GM12891 (cell line): ENCODE measurements at regions not wholly inside any gene's neighbourhood (a gene's known extent, or its start where the extent isn't known, plus 50 kb on each side); places are given as distances from the start of the nearest gene placed in this dataset.

Experiments used
- PAX5 ChIP-seq: IDR thresholded peaks from 2 replicates; pipeline ENCODE4 v1.6.1; 2011; ENCODE audit warnings: low read length, moderate library complexity, mild to moderate bottlenecking; ENCODE audit not compliant: insufficient read depth, severe bottlenecking
- POLR2A ChIP-seq: IDR thresholded peaks from 2 replicates; pipeline ENCODE4 v1.6.1; 2011; ENCODE audit warnings: low read depth, low read length, control low read depth
- POLR2AphosphoS5 ChIP-seq: IDR thresholded peaks from 2 replicates; pipeline ENCODE4 v1.6.1; 2011; ENCODE audit warnings: low read depth, low read length, control low read depth
- SPI1 ChIP-seq: IDR thresholded peaks from 2 replicates; pipeline ENCODE4 v1.6.1; 2011; ENCODE audit warnings: low read depth, low read length, control low read depth
- TAF1 ChIP-seq: IDR thresholded peaks from 2 replicates; pipeline ENCODE4 v1.6.1; 2011; ENCODE audit warnings: low read depth, low read length, control low read depth

GRCh38 chr2:175872005-175872348, 130.1 kb downstream of the LNPK start:
- TF ChIP-seq POLR2AphosphoS5 (no peak), POLR2A (no peak), SPI1 (no peak), TAF1 (no peak), PAX5 (no peak)
